GM19035 (cell line): ENCODE measurements at regions not wholly inside any gene's neighbourhood (a gene's known extent, or its start where the extent isn't known, plus 50 kb on each side); places are given as distances from the start of the nearest gene placed in this dataset.
"Not testable (repeated sequence)": the region's sequence is repeated elsewhere in the genome, so short reads cannot be mapped to it uniquely, and the experiment has no call there.

Source experiments
- ATAC-seq: cut with Tn5 transposase; IDR thresholded peaks from one replicate; pipeline ENCODE4 v1.9.1; 2021; ENCODE audit not compliant: unreplicated experiment

GRCh38 chr9:129439242-129439641, 181.7 kb downstream of the C9orf50 start:
- no peak for ATAC-seq

- ATAC-seq, result no peak
Observed at GRCh38 chr9:129437626-129438323, 183.1 kb downstream of the C9orf50 start.

- ATAC-seq, result no peak
Observed at GRCh38 chr9:129436751-129437625, 183.9 kb downstream of the C9orf50 start.

GRCh38 chr9:129435988-129436717, 184.7 kb downstream of the C9orf50 start:
- no peak for ATAC-seq

GRCh38 chr9:129435291-129435690, 185.6 kb downstream of the C9orf50 start:
- ATAC-seq, result no peak

- ATAC-seq, result no peak
Observed at GRCh38 chr9:129434187-129434586, 186.7 kb downstream of the C9orf50 start.

- ATAC-seq, result no peak
Observed at GRCh38 chr9:129432297-129433154, 188.4 kb downstream of the C9orf50 start.

GRCh38 chr9:129430940-129431643, 189.8 kb downstream of the C9orf50 start:
- no peak for ATAC-seq

GRCh38 chr9:129428864-129429577, 191.9 kb downstream of the C9orf50 start:
- ATAC-seq, result no peak

GRCh38 chr9:129427149-129427548, 193.8 kb downstream of the C9orf50 start:
- ATAC-seq, result no peak

GRCh38 chr9:129423755-129424154, 197.1 kb downstream of the C9orf50 start:
- not testable (repeated sequence) for ATAC-seq

GRCh38 chr9:129423216-129423615, 197.7 kb downstream of the C9orf50 start:
- no peak for ATAC-seq

- no peak for ATAC-seq
Observed at GRCh38 chr9:129422843-129423192, 198.1 kb downstream of the C9orf50 start.

- ATAC-seq, result no peak
Observed at GRCh38 chr9:129422032-129422842, 198.7 kb downstream of the C9orf50 start.

GRCh38 chr9:129421371-129421770, 199.5 kb downstream of the C9orf50 start:
- no peak for ATAC-seq

GRCh38 chr9:129420721-129421120, 200.2 kb downstream of the C9orf50 start:
- no peak for ATAC-seq

GRCh38 chr9:129419382-129419899, 201.5 kb downstream of the C9orf50 start:
- no peak for ATAC-seq

GRCh38 chr9:129418451-129418850, 202.4 kb downstream of the C9orf50 start:
- ATAC-seq, result no peak
